HG03103 (cell line): ENCODE measurements at regions not wholly inside any gene's neighbourhood (a gene's known extent, or its start where the extent isn't known, plus 50 kb on each side); places are given as distances from the start of the nearest gene placed in this dataset.

Experiments
- ATAC-seq: cut with Tn5 transposase; IDR thresholded peaks from one replicate; pipeline ENCODE4 v1.9.1; 2021; ENCODE audit warnings: low read depth; ENCODE audit not compliant: unreplicated experiment

DNA sequence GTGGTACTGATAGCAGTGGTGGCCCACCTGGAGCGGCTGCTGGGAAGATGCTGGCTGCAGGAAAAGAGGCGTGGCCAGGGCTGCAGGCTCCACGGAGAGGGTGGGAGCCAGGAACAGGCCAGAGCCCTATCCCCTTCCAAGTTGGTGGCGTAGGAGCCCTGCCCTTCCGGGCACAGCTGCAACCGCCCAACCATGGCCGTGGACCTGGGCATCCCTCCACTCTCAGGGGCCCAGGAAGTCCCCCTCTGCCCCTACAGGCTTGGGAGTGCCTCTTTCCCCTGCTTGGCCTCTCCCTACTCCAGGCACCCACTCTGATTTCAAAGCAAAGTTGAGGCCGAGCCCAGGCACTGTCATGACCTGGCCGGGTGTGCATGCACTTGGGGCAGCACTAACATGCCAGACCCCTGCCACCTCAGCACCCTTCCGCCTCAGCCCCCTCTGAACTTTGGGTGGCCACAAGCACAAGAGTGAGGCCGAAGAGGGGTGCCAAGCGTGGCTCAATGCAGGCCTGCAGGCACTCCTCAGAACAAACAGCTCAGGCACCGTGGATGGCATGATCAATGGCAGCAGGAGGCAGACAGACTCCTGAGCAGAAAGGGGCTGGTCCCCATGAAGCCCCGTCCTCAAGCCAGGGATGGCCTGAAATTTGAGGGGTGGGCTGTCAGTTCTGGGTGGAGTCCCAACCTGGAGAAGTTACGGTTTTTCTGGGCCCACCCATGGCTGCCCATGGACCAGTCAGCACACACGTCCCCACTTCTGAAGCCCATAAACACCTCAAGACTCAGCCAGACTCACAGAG lies 164.9 kb upstream of the PRNP start:
- ATAC-seq = no peak

DNA sequence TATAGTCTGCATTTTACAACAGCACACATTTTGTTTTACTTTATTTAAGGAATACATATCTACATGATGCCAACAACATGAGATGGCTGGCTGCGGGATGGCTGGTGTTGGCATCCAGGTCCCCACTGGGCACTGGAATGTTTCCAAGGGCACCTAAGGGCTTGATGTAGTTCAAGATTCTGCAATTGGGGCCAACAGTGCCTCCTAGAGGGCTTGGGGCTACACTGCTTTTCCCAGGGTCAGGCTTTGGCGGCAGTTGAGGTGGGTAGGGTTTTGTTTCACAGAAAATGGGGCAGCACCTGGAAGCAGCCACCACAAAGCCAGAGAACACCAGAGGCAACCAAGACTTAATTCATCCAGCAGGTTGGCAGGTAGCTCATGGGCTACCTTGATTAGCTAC lies 166.7 kb upstream of the PRNP start:
- ATAC-seq = no peak

DNA sequence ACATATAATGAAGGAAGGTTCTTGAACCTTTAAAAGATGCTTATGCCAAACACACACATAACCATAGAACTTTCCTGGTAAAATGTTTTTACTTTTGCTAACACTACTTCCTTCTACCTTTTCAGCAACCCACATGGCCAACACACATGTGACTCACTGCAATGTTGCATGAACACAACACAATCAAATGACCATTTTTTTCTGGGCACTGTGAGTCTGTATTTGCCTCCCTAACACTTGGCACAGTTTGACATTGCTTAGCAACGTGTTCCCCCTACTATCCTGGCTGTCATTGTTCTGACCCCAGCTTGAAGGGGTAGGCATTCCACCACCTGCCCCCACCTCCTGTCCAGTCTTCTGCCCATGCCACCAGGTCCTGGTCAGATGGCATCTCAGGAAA lies 169.4 kb upstream of the PRNP start:
- no peak for ATAC-seq

DNA sequence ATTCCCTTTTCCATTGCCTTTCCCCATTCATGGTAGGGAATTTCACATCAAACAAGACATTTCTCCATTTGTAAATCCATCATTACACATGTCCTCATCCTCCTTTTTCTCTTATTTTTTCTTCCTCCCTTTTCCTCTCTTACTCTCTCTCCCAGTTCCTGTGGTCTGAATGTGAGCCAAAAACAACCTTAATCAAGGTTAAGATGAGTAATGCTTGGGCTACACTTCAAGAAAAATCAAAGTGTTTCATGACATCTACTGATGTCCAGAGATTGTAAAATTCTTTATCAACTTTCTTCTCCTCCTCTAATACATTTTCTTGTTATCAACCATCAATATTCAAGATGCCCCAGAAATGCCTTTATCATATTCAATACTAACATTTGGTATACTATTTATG lies 172.5 kb upstream of the PRNP start:
- ATAC-seq = no peak

DNA sequence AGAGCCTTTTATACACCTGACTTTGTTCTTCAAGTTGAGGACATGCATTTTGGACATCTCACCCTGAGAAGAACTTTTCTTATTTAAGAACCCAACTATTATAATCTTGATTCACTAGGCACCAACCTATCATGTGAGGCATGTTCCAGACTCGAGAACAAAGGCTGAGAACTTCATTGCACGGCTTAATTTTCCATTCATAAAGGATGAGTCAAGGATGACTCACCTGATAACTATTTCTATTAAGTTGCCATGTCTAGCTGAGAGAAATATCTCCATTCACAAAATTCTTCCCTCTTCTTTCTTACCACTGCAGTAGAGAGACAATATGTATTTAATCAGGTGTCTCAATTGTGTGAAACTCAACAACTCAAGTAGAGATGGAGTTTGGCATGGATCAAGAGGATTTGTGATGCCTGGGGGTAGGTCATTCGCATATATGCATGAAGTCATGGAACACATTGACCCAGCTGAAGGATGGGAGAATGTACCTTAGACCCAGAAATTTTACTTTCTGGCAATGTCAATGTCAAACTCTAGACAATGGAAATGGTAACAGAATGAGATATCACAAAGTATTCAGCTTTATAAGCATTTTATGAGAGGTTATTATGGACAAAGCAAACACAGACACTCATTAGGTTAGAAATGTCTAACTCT lies 173.2 kb upstream of the PRNP start:
- no peak for ATAC-seq

DNA sequence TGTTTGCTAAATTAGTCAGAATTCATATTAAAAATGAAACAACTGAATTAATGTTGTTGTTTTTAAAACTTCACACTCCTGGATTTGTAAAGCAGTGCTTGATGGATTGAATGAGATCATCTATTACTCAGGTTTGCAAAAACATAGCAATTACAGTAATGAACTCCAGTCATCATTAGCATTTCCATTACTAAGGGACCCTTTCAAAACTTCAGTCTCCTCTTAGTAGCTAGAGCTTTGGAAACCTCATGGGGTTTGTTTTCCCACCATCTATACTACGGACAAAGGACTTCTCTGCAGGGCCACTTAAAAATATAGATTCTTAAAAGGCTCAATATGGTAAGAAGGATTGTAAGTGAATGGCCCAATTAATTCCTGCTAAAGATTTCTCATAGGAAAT lies 174.5 kb upstream of the PRNP start:
- no peak for ATAC-seq

DNA sequence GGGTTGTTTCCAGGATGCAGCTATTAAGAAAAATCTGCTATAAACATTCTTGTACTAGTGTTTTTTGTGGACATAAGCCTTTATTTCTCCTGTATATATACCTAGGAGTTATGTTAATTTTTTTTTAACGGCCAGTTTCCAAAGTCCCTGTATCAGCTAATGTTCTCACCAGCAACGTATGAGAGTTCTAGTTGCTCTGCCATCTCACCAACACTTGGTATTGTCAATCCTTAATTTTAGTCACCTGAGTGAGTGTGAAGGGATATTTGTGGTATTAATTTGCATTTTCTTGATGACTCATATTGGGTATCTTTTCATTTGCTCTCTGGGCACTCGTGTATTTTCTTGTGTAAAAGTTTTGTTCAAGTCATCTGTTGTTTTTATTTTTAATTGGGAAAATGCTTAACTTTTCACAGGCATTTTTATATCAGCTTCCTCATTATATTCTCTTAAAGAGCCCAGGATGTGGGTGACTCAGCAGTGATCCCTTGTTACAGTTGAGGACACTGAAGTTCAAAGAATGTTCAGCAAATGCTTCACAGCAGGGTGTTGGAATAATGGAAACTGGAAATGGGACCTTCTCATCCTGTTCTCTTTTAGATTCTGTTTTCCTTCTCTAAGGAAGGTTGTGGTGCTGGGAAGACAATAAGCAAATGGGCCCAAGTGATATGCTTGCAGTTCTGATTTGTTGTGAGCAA lies 176.3 kb upstream of the PRNP start:
- ATAC-seq = no peak

DNA sequence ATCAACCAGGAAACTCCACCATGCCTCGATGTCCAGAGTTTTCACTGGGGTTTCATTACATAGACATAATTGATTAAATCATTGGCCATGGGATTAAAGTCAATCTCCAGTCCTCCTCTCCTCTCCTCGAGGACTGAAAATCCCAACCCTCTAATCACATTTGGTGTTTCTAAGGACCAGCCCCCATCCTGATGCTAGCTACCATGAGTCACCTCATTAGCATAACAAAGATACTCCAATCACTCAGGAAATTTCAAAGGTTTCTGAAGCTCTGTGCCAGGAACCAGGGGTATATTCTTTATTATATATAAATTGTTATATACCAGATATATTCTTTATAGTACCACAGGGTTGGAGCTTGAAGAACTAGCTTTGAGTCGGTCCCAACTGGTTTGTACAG lies 177.5 kb upstream of the PRNP start:
- no peak for ATAC-seq

DNA sequence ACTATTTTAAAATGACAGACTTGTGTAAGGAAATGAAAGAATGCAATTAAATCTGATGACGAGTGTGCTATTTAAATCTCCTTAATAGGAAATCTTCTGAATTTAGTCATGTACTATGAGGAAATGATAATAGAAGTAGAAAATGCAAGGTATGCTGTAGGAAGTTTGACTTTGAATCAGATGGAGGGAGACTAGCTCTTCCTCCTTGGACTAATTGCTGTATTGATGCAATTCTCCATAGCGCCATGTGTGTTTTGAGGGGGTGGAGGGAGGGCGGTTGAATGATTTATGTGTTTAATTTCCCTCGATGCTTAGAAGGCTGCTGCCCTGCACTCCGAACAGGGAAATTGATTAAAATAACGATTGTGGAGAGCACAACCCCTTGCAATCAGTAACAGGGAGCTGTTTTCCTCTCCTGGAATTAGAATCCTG lies 179.0 kb upstream of the PRNP start:
- no peak for ATAC-seq

DNA sequence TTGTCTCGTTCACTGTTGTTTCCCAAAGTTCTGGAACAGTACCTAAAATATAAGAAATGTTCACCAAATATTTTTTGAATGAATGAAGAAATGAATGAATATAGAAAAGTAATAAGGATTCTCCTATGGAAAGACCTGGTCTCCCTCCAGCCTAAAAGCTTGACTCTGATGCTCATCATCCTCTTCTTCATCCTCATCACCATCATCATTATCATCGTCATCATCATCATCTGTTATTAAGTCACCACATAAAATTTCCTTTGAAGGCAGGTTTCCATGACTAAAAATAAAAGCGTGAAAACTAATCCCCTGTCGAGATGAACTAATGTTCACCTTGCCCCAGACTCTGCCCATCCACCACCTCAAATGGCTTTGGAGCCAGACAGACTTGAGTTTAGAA lies 181.4 kb upstream of the PRNP start:
- ATAC-seq = no peak

DNA sequence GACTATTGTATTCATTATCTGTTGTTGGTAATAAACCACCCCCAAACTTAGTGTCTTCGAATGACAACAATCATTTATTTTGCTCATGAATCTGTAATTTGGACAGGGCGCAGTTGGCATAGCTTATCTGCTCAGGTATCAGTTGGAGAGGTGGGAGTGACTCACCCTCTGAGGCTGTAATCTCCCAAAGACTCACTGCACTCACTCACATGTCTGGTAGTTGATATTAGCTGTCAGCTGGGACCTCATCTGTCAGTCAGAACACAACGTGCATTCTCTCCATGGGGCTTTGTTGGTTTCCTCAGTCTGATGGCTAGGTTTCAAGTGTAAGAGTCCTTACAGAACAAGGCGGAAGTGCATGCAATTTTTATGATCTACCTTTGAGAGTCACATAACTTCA lies 183.5 kb upstream of the PRNP start:
- no peak for ATAC-seq

DNA sequence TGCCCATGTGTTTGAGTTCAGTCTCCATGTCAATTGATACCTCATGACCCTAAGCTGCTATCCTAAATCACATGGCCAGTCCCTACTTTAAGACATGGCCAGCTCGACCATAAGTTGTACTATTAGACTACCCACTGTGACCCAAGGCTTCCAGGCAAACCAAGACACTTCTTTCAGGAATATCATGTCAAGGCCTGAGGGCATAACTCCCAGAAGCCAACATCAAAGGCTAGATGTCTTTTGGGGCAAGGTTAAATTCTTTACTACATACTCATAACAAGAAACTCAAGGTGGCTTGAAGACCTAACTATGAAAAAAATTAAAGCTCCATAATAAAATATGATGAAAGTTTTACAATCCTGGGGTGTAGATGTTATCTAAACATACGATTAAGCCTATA lies 192.9 kb upstream of the PRNP start:
- no peak for ATAC-seq

DNA sequence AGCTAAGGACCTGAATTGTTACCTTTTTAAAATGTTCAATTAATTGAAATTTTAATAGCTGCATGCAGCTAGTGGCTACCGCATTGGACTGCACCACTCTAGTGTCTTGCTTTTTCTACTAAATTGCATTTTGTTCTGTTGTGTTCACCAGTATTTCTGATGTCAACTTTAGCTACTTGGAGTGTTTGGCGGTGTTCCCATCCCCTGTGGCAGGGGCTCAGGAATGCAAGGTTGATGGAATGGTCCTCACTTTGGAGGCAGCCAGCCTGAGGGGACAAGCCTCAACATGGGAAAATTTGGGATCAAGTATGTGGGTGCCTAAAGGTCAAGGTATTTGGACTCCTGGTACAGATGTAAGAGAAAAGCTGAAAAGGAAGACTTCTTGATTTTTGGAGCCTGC lies 194.6 kb upstream of the PRNP start:
- no peak for ATAC-seq

DNA sequence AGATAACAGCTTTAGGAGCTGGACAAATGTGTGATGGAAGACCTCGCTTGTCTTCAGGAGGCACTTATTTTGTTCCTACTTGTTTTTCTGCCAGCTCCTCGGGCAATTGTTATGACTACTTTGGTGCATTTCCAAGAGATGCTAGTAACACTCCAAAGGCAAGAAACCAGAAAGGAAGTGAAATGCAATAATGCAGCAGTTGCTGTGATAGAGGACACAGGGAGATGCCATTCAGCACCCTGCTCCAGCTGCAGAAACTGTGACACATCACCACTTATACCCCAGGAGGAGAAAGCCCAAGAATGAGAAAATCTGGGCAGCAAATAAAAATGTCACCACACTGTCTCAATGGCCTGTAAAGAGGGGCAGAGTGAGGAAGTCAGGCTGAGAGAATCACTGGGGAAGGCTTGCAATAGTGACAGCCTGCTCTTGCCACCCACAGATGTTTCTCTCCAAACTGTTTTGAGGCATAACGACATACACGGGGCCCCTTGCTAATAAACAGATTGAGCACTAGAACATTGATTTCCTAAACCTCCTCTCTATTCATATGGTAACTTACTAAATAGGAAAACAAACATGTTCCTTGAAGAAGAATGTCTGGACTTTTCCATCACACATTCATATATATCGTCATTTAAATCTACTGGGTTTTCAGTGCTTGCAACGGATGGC lies 195.5 kb upstream of the PRNP start:
- no peak for ATAC-seq

DNA sequence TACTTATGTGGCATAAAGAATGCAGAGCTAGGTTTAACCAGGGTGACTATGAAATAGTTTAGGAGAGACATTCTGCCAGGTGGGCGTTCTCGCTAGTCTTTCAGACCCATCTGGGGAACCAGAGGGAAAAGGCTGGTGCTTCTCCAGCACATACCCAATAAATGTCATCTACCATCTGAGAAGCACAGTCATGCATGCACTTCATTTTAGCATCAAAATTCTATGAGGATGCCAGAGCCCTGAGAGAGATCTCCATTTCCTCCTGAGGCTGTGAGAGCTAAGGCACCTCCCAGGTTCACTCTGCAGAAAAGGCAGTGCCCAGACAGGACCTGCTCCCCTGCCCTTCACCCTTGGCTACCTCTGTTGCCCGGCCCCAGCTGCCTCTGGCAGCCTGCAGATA lies 196.2 kb upstream of the PRNP start:
- ATAC-seq = no peak

DNA sequence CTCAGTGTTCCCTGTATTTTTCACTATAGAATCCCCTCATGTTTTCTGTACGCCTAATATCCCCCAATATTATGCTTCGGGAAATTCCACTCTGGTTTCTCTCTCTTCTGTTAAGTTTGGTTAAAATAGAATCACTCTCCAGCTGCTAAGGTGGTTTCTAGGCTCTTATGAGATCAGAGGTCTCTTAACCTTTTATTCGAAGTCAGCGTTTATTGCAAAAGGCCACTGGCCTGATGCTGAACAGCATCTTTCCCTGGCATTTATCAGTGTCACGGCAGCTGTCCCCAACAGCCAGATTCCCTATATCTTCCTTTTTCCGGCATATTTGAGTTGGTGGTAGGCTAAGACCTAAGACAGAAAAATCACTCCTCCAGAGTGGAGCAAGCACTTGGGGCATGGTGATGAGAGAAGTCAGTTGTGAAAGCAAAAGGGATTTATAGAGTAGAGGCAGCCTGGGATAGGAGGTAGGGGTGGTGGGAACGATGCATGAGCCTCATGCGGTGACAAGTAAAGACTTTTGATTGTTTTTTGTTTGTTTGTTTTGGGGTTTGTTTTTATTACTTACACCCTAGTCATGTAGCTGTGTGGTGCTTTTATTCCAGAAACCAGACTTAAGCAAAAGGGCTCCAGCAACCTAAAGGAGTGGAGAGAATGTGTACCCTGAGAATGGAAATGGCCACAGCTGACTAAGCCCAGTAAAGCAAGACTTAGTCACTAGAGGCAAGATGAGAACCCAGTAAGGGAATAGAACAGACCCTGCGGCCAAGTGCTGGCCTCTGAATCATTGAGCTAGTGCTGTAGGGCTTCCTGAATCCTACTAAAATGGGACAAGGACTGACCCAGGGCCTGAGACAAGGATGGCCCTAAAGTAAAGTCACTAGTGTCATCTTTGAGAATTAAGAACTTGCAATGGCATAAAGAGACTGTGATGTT lies 197.6 kb upstream of the PRNP start:
- ATAC-seq = no peak

DNA sequence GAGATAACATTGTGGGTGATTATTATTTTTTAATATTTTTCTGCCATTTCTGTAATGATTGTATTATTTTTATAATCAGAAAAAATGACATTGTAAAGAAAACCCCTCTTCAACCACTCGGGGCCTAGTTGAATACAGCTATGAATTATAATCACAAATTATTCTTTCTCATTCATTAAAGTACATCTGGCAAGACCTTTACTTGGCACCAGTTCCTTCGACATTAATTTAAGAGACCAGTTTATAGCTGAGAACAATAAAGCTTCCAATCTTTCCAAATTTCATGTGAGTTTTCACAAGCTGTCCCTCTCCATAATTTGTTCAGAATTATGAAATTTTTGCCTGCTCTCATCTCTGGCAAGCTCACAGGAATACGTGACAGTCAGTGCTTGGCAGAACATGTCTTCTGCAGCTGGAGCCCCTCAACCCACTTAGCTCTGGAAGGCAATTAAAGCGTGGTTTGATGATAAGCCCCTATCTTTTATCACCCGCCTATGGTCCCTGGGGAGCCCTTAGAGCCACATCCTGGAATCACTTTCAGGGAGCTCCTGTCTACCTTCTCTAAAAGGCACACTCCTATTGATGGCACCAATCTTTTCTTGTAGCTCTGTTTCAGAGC lies 201.8 kb upstream of the PRNP start:
- no peak for ATAC-seq

DNA sequence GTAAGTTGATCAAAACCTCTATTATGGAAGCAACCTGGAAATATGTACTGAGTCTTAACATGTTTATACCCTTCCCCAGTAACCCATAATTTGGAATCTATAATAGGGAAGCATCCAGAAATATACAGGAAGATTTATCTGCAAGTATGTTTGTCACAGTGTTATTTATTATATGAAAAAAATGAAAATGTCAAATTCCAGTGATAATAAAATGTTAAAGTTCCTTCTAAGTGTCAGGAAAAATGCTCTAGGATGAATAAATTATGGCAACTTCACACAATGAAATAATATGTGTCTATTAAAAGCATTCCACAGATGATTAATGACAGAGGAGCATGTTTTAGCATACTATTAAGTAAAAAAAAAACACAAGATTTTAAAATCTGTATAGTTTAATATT lies 202.3 kb upstream of the PRNP start:
- ATAC-seq = no peak

DNA sequence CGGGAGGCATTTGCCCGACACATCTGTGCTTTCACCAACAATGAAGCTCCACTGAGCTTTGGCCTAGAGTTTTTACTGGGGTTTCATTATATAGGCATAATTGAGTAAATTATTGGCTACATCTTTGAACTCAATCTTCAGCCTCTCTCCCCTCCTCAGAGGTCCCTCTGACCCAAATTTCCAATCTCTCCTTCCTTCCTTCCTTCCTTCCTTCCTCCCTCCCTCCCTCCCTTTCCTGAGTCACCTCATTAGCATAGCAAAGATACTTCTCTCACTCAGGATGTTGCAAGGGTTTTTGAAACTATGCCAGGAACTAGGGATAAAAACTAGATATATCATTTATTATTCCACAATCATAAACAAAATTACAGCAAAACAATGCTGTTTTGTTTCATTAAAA lies 202.8 kb upstream of the PRNP start:
- ATAC-seq = no peak

DNA sequence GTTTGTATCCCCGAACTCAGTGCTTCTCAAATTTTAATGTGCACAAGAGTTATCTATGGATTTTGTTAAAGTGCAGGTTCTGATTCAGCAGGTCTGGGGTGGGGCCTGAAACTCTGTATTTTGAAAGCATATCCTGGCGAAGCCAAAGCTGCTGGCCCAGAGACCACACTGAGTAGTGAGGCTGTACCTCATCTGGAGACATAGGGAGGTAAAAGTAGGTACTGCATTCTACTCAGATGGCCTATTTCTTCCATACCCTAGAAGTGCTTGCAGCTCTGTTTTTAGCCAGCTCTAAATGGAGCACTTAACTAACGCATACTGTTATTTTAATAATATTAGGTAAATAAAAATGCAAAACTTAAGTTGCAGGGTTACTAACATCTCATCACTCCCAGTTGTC lies 206.2 kb upstream of the PRNP start:
- ATAC-seq = no peak
